Right cardiac atrium (tissue), 5 donors: ENCODE measurements at regions not wholly inside any gene's neighbourhood (a gene's known extent, or its start where the extent isn't known, plus 50 kb on each side); places are given as distances from the start of the nearest gene placed in this dataset.

Experiments
- ATAC-seq, 2 donors: fragments of 200-7000 bp; cut with Tn5 transposase; one replicate each; pipeline versions ENCODE4 v1.8.0 to v1.9.1; 2020; ENCODE audit warnings: moderate library complexity in 2 of 2, mild to moderate bottlenecking in 1 of 2
- DNase-seq, 3 donors: peaks; one replicate each; pipeline ENCODE4 v3.0.0-alpha.2; 2020
- H3K27ac ChIP-seq: one replicate; pipeline ENCODE4 v1.5.1; 2013; ENCODE audit warnings: mild to moderate bottlenecking, low read length, control low read depth, moderate library complexity
- H3K27me3 ChIP-seq: one replicate; pipeline ENCODE4 v1.6.1; 2013; ENCODE audit not compliant: control insufficient read depth, insufficient read depth
- H3K4me1 ChIP-seq: one replicate; pipeline ENCODE4 v1.6.1; 2013; ENCODE audit warnings: low read length; ENCODE audit not compliant: control insufficient read depth, insufficient read depth
- H3K4me3 ChIP-seq: one replicate; pipeline ENCODE4 v1.5.1; 2013; ENCODE audit warnings: low read length, control low read depth
- H3K9me3 ChIP-seq: one replicate; pipeline ENCODE4 v1.6.1; 2013; ENCODE audit warnings: low read length; ENCODE audit not compliant: control insufficient read depth
- WGBS: extraction: QIAGEN DNeasy Blood & Tissue Kit; methylation state at CpG from one replicate; pipeline ENCODE4 v1.1.7; 2013; 5-methylcytosine and 5-hydroxymethylcytosine counted together
- intact Hi-C, 4 donors: fragments of 100-400 bp; cut with DNase I; formaldehyde crosslinking; loops; one replicate each; pipeline versions ENCODE4 v1.11.0 to v1.14.0; 2022 to 2023
- donor health status: healthy with polysubstance abuse.
- donor health status: DM: no; HTN: yes; CAD: no.
- donor health status: DM: no; HTN: no; CAD: no.
- donor health status: DM: no; HTN: yes; CAD: no; lungs with severe emphysema.
- donor health status: DM: yes; HTN: yes; CAD: no.

DNA sequence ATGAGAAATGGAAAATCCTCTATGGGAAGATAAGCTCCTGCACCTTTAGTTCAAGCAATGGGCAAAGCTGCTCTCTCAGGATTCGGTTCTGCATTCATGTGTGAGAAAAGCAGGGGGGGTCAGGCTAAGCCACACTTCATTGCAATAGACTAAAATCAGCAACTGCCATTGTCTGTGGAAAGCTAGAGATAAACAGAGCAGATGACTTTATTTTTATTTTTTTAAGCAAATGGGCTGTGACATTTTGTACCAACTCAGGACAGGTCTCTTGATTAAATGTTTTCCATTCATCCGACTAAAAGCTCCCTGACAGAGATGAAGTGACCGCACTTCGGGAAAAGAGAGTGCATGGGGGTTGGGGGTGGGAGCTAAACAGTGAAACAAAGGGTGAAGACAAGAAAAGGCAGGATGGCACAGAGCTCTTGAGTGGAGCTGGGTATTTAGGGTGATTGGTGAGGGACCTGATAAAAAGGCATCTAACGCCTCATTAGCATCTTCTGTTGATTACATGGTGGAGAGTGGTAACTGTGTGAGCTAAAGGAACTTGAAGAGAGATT, 987.4 kb downstream of the TUSC7 start:
- H3K27ac ChIP-seq = no peak overlapping the region
- ATAC-seq = no peak
- no peak for DNase-seq
- H3K27me3 ChIP-seq = no peaks in the 10 kb centered on the region
- intact Hi-C loops = no loop called here
- no peak overlapping the region for H3K4me3 ChIP-seq
- H3K9me3 ChIP-seq = no peaks in the 10 kb centered on the region
- WGBS = 56% methylated on average over 5 of the region's 5 CpGs
- no peaks in the 10 kb centered on the region for H3K4me1 ChIP-seq

- no peak for ATAC-seq
- H3K4me3 ChIP-seq = no peak overlapping the region
- DNase-seq = no peak
- no peaks in the 10 kb centered on the region for H3K4me1 ChIP-seq
- no peak overlapping the region for H3K27ac ChIP-seq
- intact Hi-C loops = no loop called here
- WGBS = 89% methylated on average over 2 of the region's 2 CpGs
- no peaks in the 10 kb centered on the region for H3K9me3 ChIP-seq
- no peaks in the 10 kb centered on the region for H3K27me3 ChIP-seq
Measured at GRCh38 chr3:117699058-117699457, 989.5 kb downstream of the TUSC7 start.

DNA sequence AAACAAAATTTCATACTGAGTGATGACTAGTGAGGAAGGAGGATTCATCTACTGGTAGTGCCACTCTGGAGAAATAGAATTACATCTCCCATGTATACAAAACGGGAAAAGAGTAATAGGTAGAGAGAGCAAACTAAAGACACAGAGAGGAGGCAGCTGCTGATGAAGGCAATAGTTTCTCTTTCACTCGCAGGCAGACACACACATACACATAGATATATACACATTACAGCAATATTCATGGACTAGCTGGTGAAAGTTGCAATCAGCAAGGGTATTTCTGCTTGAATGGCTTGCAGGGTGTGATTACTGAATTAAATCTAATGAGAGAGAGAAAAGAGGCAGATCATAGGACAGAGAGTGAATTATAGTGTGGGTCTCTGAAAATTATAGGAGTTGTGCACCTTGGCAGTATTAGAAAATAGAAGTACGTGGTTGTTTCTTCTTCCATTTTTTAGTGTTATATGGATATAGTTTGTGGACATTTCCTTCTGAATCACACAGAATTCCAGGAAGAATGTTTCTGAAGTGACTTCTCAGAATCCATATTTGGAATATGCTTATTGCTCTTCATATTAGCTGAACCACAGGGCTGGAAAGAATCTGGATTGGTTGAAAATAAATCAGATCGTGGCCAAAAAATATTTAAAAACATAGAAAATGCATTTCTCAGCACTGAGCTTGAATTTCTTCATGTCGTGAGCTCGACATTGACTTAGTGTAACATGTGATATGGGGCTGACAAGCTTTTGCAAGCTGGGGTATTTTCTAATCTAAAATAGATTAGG, 991.2 kb downstream of the TUSC7 start:
- H3K9me3 ChIP-seq = no peaks in the 10 kb centered on the region
- DNase-seq (no peak), ATAC-seq (no peak)
- no peaks in the 10 kb centered on the region for H3K27me3 ChIP-seq
- intact Hi-C loops = no loop called here
- H3K4me3 ChIP-seq = no peak overlapping the region
- H3K4me1 ChIP-seq = no peaks in the 10 kb centered on the region
- no peak overlapping the region for H3K27ac ChIP-seq
- 64% methylated on average over 6 of the region's 6 CpGs for WGBS

GRCh38 chr3:117705011-117705410, 995.4 kb downstream of the TUSC7 start:
- Histone ChIP-seq H3K27ac (no peak overlapping the region), H3K4me1 (no peaks in the 10 kb centered on the region), H3K9me3 (no peaks in the 10 kb centered on the region), H3K27me3 (no peaks in the 10 kb centered on the region), H3K4me3 (no peak overlapping the region)
- no peak for ATAC-seq
- intact Hi-C loops = no loop called here
- WGBS = 76% methylated on average over 3 of the region's 3 CpGs
- no peak for DNase-seq

- no peaks in the 10 kb centered on the region for H3K27me3 ChIP-seq
- intact Hi-C loops = no loop called here
- 39% methylated on average over 1 of the region's 1 CpG for WGBS
- H3K27ac ChIP-seq = no peak overlapping the region
- no peaks in the 10 kb centered on the region for H3K4me1 ChIP-seq
- DNase-seq = no peak
- no peaks in the 10 kb centered on the region for H3K9me3 ChIP-seq
- H3K4me3 ChIP-seq = no peak overlapping the region
- no peak for ATAC-seq
Measured at GRCh38 chr3:117706037-117706436, 996.5 kb downstream of the TUSC7 start.

- Histone ChIP-seq H3K9me3 (no peaks in the 10 kb centered on the region), H3K27ac (no peak overlapping the region), H3K27me3 (no peaks in the 10 kb centered on the region), H3K4me3 (no peak overlapping the region), H3K4me1 (no peaks in the 10 kb centered on the region)
- ATAC-seq (no peak), DNase-seq (no peak)
- WGBS = 51% methylated on average over 2 of the region's 2 CpGs
- intact Hi-C loops = no loop called here
Measured at GRCh38 chr3:117706756-117707155, 997.2 kb downstream of the TUSC7 start.

DNA sequence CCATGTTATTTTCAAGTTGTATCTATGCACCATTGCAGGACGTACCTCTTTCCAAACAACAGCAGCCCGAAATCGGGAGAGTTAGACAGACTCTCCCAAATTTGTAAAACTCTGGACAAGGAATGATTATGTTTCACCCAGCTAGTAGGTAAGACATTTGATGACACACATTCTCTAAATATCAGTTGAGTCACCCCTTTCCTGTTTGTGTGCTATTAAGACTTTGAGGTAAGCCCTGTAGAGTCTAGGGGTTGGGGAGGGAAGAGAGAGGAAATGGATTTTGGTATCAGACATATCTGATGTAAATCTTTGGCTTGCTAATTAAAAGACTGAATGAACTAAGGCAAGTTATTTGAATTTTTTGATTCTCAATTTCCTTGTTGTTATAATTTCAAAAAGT, 999.0 kb downstream of the TUSC7 start:
- DNase-seq = no peak
- WGBS = 94% methylated on average over 3 of the region's 3 CpGs
- H3K27ac ChIP-seq = no peak overlapping the region
- H3K9me3 ChIP-seq = no peaks in the 10 kb centered on the region
- ATAC-seq = no peak
- intact Hi-C loops = no loop called here
- H3K27me3 ChIP-seq = no peaks in the 10 kb centered on the region
- H3K4me1 ChIP-seq = no peaks in the 10 kb centered on the region
- H3K4me3 ChIP-seq = no peak overlapping the region

DNA sequence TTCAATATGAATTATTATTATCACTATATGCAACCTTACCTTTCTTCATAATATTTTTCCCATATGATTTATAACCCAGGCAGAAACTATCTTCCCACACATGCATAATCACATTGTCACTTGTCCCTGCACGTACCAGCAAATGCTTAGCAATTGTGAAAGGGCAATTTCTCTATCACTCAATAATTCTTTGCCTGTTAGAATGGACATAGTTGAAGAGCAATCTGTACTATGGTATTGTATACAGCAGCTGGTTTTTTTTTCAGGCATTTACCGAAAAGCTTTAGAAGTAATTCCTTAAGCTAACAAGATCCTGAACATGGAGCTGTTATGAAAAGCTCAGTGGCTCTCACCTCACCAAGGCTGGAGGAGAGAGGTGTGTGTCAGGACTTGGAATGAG, 999.5 kb downstream of the TUSC7 start:
- 84% methylated on average over 2 of the region's 2 CpGs for WGBS
- H3K4me3 ChIP-seq = no peak overlapping the region
- ATAC-seq (no peak), DNase-seq (no peak)
- H3K27ac ChIP-seq = no peak overlapping the region
- H3K9me3 ChIP-seq = no peaks in the 10 kb centered on the region
- intact Hi-C loops = no loop called here
- no peaks in the 10 kb centered on the region for H3K27me3 ChIP-seq
- no peaks in the 10 kb centered on the region for H3K4me1 ChIP-seq

- no peak overlapping the region for H3K4me3 ChIP-seq
- no peaks in the 10 kb centered on the region for H3K4me1 ChIP-seq
- intact Hi-C loops = no loop called here
- H3K27ac ChIP-seq = no peak overlapping the region
- no peaks in the 10 kb centered on the region for H3K27me3 ChIP-seq
- ATAC-seq = no peak
- no peak for DNase-seq
- 83% methylated on average over 1 of the region's 1 CpG for WGBS
- H3K9me3 ChIP-seq = no peaks in the 10 kb centered on the region
Measured at GRCh38 chr3:117710501-117710900, 1000.9 kb downstream of the TUSC7 start.

- intact Hi-C loops = no loop called here
- 44% methylated on average over 2 of the region's 2 CpGs for whole genome bisulfite sequencing
- Histone ChIP-seq H3K27ac (no peak overlapping the region), H3K9me3 (no peaks in the 10 kb centered on the region), H3K4me3 (no peak overlapping the region), H3K27me3 (no peaks in the 10 kb centered on the region), H3K4me1 (no peaks in the 10 kb centered on the region)
- DNase-seq = no peak
- ATAC-seq = no peak
Measured at GRCh38 chr3:117719316-117719926, 1009.8 kb downstream of the TUSC7 start.

GRCh38 chr3:117721866-117722265, 1012.3 kb downstream of the TUSC7 start:
- Histone ChIP-seq H3K27ac (no peak overlapping the region), H3K9me3 (no peaks in the 10 kb centered on the region), H3K27me3 (no peaks in the 10 kb centered on the region), H3K4me3 (no peak overlapping the region), H3K4me1 (no peaks in the 10 kb centered on the region)
- no peak for ATAC-seq
- 41% methylated on average over 2 of the region's 2 CpGs for WGBS
- DNase-seq = no peak
- intact Hi-C loops = no loop called here
